H1 (cell line): ENCODE measurements at regions not wholly inside any gene's neighbourhood (a gene's known extent, or its start where the extent isn't known, plus 50 kb on each side); places are given as distances from the start of the nearest gene placed in this dataset.

Experiments
- ATF3 ChIP-seq: IDR thresholded peaks from 2 replicates; pipeline ENCODE4 v1.6.1; 2011; ENCODE audit warnings: low read depth, mild to moderate bottlenecking, low read length; ENCODE audit not compliant: insufficient read depth
- CHD7 ChIP-seq: fragments of 300-600 bp; sonication (generic); IDR thresholded peaks from 2 replicates; pipeline ENCODE4 v1.7.1; 2012; ENCODE audit warnings: low read length, moderate library complexity, mild to moderate bottlenecking, inconsistent platforms; ENCODE audit not compliant: insufficient replicate concordance
- EP300 ChIP-seq, 2 experiments: IDR thresholded peaks; 1 replicate in 1 of 2; 2 replicates in 1 of 2; pipeline ENCODE4 v1.6.1; 2011 to 2012; ENCODE audit warnings: low read depth in 2 of 2, low read length in 2 of 2, mild to moderate bottlenecking in 2 of 2, borderline replicate concordance in 1 of 2, inconsistent platforms in 1 of 2, moderate library complexity in 1 of 2
- FOSL1 ChIP-seq: IDR thresholded peaks from 2 replicates; pipeline ENCODE4 v1.6.1; 2011; ENCODE audit warnings: mild to moderate bottlenecking, low read depth, low read length, moderate library complexity; ENCODE audit not compliant: insufficient read depth
- SUZ12 ChIP-seq: fragments of 200-600 bp; sonication (generic); IDR thresholded peaks from 2 replicates; pipeline ENCODE4 v1.6.1; 2012; ENCODE audit warnings: mild to moderate bottlenecking, inconsistent platforms, low read length, moderate library complexity, mixed read lengths

DNA sequence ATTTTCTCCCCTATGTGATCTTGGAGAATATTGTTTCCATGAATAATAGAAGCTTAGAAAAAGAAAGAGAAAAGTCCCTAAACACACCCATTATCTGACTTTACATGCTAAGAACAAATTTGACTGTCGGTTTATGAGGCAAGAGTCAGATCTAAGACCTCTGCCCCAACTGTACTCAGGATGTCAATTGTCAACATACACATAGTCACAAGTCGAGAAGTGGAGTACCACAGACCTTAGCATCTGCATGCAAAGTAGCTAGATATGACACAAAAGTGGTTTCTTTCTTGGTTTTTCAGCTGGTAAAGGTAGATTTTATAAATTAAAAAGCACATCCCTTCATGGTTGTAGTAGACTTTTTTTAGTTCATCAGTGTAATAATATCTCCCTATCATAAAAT is 97.2 kb upstream of the DPYD start (continued):
- TF ChIP-seq CHD7 (no peak), FOSL1 (no peak), EP300 (IDR thresholded peaks at IDR 0.05; ENCODE audit: borderline replicate concordance in 1 of 2, low read depth in 2 of 2, low read length in 2 of 2) (no peak), ATF3 (no peak), SUZ12 (no peak)
